Neural cell (in vitro differentiated cells): ENCODE measurements at regions not wholly inside any gene's neighbourhood (a gene's known extent, or its start where the extent isn't known, plus 50 kb on each side); places are given as distances from the start of the nearest gene placed in this dataset.

Experiments
- EZH2 ChIP-seq: fragments of 200-600, 300-800 bp; shearing (Covaris generic), sonication (generic); IDR thresholded peaks from 2 replicates; pipeline ENCODE4 v1.6.1; 2014; ENCODE audit warnings: antibody characterized with exemption, low read length, borderline replicate concordance, mild to moderate bottlenecking; ENCODE audit not compliant: insufficient read depth, poor library complexity, severe bottlenecking
- TF ChIP-seq, protein P1 (sequence below): fragments of 450-650 bp; IDR thresholded peaks from 2 replicates; pipeline ENCODE4 v1.5.1; 2014; ENCODE audit warnings: antibody characterized with exemption, mild to moderate bottlenecking, moderate library complexity; ENCODE audit not compliant: poor library complexity, severe bottlenecking

DNA sequence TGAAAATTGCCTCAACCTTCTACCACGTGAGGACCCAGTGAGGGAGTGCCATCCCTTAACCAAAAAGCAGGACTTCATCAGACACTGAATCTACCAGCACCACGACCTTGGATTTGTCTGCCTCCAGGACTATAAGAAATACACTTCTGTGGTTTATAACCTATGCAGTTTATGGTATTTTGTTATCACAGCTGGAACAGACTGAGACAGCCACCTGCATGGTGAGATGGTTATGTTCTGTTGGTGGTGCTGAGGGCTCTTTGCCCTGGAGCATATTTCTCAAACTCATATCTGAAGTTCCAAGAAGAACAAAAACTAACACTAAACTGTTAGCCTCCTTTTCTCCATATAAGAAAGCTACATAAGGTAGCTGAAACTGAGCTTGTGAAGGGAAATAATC is 69.8 kb upstream of the RGS18 start:
- no peak for TF ChIP-seq EZH2
- TF ChIP-seq, protein P1, sequence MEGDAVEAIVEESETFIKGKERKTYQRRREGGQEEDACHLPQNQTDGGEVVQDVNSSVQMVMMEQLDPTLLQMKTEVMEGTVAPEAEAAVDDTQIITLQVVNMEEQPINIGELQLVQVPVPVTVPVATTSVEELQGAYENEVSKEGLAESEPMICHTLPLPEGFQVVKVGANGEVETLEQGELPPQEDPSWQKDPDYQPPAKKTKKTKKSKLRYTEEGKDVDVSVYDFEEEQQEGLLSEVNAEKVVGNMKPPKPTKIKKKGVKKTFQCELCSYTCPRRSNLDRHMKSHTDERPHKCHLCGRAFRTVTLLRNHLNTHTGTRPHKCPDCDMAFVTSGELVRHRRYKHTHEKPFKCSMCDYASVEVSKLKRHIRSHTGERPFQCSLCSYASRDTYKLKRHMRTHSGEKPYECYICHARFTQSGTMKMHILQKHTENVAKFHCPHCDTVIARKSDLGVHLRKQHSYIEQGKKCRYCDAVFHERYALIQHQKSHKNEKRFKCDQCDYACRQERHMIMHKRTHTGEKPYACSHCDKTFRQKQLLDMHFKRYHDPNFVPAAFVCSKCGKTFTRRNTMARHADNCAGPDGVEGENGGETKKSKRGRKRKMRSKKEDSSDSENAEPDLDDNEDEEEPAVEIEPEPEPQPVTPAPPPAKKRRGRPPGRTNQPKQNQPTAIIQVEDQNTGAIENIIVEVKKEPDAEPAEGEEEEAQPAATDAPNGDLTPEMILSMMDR: no peak
